ENCODE measurements at regions not wholly inside any gene's neighbourhood (a gene's known extent, or its start where the extent isn't known, plus 50 kb on each side); places are given as distances from the start of the nearest gene placed in this dataset.

DNA sequence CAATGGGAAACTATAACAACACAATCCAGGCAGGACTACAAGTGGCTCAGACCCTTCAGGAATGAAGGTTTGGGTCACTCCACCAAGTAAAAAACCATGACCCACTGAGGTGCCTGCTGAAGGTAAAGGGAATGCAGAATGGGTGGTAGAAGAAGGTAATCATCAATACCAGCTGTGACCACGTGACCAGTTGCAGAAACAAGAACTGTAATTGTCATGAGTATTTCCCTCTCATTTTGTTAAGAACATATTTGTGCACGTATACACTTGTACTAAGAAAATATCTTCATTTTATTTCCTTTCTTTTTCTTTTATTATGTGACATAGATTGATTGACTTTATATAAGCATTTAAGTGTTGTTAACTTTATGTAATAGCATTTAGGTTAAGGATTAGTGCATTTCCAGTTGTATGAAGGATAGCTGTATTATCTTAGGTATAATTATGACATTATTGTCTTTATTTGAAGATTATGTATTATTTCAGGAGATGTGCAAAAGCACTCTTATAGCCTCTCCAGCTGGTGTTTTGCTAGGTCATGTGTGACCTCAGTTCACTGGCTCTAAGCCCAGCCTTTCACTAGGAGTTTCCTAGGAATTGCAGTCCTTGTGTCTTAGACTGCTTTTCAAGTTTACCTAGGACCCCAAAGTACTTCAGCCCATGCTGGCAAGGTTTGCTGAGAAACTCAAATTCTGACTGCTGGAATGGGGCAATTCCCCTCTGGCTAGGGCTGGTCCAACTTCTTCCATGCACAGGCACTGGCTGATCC lies 125.7 kb upstream of the DPP10 start:
- H3K79me2 ChIP-seq (ENCODE audit: low read length) = no peaks in the 10 kb centered on the region
- no peak overlapping the region for H3K27ac ChIP-seq (ENCODE audit: low read length)
- no peak overlapping the region for H2AFZ ChIP-seq (ENCODE audit: low read depth, low read length)
- H3K4me3 ChIP-seq (ENCODE audit: low read length) = no peak overlapping the region
- H3K9ac ChIP-seq (ENCODE audit: low read length) = no peak overlapping the region
- no peaks in the 10 kb centered on the region for H3K27me3 ChIP-seq (ENCODE audit: low read depth, low read length)
- H3K36me3 ChIP-seq (replicated peaks; ENCODE audit: low read depth, low read length) = no peaks in the 10 kb centered on the region
- no peak overlapping the region for H3K4me2 ChIP-seq (ENCODE audit: low read length)
- no peak for TF ChIP-seq EZH2phosphoT487 (IDR thresholded peaks at IDR 0.05; ENCODE audit: low read depth)
- TF ChIP-seq, protein P1, sequence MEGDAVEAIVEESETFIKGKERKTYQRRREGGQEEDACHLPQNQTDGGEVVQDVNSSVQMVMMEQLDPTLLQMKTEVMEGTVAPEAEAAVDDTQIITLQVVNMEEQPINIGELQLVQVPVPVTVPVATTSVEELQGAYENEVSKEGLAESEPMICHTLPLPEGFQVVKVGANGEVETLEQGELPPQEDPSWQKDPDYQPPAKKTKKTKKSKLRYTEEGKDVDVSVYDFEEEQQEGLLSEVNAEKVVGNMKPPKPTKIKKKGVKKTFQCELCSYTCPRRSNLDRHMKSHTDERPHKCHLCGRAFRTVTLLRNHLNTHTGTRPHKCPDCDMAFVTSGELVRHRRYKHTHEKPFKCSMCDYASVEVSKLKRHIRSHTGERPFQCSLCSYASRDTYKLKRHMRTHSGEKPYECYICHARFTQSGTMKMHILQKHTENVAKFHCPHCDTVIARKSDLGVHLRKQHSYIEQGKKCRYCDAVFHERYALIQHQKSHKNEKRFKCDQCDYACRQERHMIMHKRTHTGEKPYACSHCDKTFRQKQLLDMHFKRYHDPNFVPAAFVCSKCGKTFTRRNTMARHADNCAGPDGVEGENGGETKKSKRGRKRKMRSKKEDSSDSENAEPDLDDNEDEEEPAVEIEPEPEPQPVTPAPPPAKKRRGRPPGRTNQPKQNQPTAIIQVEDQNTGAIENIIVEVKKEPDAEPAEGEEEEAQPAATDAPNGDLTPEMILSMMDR (IDR thresholded peaks at IDR 0.05; ENCODE audit: low read depth, low read length) = no peak
- no peaks in the 10 kb centered on the region for H4K20me1 ChIP-seq (ENCODE audit: insufficient read depth, low read length)
- H3K9me3 ChIP-seq (ENCODE audit: insufficient read depth, low read length) = no peaks in the 10 kb centered on the region
- no peaks in the 10 kb centered on the region for H3K4me1 ChIP-seq (ENCODE audit: low read length)

DNA sequence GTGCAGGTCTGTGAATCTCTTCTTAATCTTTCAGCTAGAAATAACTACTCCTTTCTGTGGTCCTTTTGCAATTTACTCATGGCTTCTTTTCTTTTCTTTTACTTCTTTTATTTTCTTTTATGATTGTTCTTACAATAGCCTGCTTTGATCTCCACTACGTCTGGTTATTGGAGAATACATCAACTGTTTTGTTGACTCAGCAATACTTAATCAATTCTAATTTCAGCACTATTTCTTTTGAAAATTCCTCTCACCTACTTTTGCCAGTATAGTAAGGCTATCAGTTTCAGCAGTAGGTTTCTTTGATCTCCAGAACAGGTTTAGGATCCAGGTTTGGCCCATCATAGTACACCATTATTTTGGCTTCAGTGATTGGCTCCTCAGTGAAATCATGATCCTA lies 111.8 kb upstream of the DPP10 start:
- H3K27me3 ChIP-seq (ENCODE audit: low read depth, low read length) = no peaks in the 10 kb centered on the region
- no peak overlapping the region for H3K4me3 ChIP-seq (ENCODE audit: low read length)
- no peaks in the 10 kb centered on the region for H4K20me1 ChIP-seq (ENCODE audit: insufficient read depth, low read length)
- no peaks in the 10 kb centered on the region for H3K4me1 ChIP-seq (ENCODE audit: low read length)
- H2AFZ ChIP-seq (ENCODE audit: low read depth, low read length) = no peak overlapping the region
- no peak overlapping the region for H3K27ac ChIP-seq (ENCODE audit: low read length)
- TF ChIP-seq EZH2phosphoT487 (IDR thresholded peaks at IDR 0.05; ENCODE audit: low read depth) = no peak
- TF ChIP-seq, protein P1 (IDR thresholded peaks at IDR 0.05; ENCODE audit: low read depth, low read length) = no peak
- H3K4me2 ChIP-seq (ENCODE audit: low read length) = no peak overlapping the region
- no peaks in the 10 kb centered on the region for H3K9me3 ChIP-seq (ENCODE audit: insufficient read depth, low read length)
- no peaks in the 10 kb centered on the region for H3K79me2 ChIP-seq (ENCODE audit: low read length)
- no peaks in the 10 kb centered on the region for H3K36me3 ChIP-seq (replicated peaks; ENCODE audit: low read depth, low read length)
- H3K9ac ChIP-seq (ENCODE audit: low read length) = no peak overlapping the region

DNA sequence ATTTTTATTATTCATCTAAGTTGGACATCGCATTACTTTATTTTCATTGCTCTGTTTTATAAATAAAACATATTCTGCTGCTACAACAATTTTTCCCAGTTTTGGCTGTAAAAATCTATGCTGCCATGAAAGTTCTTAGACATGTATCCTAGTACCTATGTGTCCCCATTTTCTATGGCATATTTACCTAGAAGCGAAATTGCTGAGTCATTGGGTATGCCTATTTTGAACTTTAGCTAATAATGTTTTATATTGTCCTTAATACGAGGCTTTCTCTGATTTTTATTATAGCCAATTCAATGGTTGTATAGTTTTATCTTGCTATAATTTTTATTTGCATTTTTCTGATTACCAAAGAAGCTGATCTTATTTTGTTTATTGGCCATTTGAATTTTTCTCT lies 110.5 kb upstream of the DPP10 start:
- Histone ChIP-seq H3K4me2 (ENCODE audit: low read length) (no peak overlapping the region), H2AFZ (ENCODE audit: low read depth, low read length) (no peak overlapping the region), H4K20me1 (ENCODE audit: insufficient read depth, low read length) (no peaks in the 10 kb centered on the region), H3K36me3 (replicated peaks; ENCODE audit: low read depth, low read length) (no peaks in the 10 kb centered on the region), H3K9ac (ENCODE audit: low read length) (no peak overlapping the region), H3K4me1 (ENCODE audit: low read length) (no peaks in the 10 kb centered on the region), H3K9me3 (ENCODE audit: insufficient read depth, low read length) (no peaks in the 10 kb centered on the region), H3K79me2 (ENCODE audit: low read length) (no peaks in the 10 kb centered on the region), H3K27ac (ENCODE audit: low read length) (no peak overlapping the region), H3K27me3 (ENCODE audit: low read depth, low read length) (no peaks in the 10 kb centered on the region), H3K4me3 (ENCODE audit: low read length) (no peak overlapping the region)
- TF ChIP-seq, protein P1 (IDR thresholded peaks at IDR 0.05; ENCODE audit: low read depth, low read length) = no peak
- no peak for TF ChIP-seq EZH2phosphoT487 (IDR thresholded peaks at IDR 0.05; ENCODE audit: low read depth)

DNA sequence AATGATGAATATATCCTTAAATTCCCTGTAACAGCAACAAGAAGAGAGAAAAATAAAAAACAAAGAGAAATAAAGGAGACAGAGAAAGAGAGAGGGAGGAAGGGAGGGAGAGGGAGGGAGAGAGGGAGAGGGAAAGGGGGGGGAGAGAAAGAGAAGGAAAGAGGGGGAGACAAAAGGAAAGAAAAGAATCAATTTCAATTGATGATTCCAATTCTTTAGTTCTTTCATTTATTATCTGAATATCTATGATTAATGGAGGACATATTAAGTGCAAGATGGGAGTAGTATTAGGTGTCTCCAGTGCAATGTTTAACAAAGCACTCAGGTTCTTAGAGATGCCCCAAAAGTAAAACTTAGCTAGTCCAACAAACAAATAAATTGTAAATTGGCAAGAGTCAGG lies 97.2 kb upstream of the DPP10 start:
- no peak for TF ChIP-seq EZH2phosphoT487 (IDR thresholded peaks at IDR 0.05; ENCODE audit: low read depth)
- TF ChIP-seq, protein P1 (IDR thresholded peaks at IDR 0.05; ENCODE audit: low read depth, low read length) = no peak

More for the DNA sequence above, 97.2 kb upstream of the DPP10 start:
- H3K4me1 ChIP-seq (ENCODE audit: low read length) = no peaks in the 10 kb centered on the region
- H3K9ac ChIP-seq (ENCODE audit: low read length) = no peak overlapping the region
- no peaks in the 10 kb centered on the region for H3K36me3 ChIP-seq (replicated peaks; ENCODE audit: low read depth, low read length)
- no peak overlapping the region for H3K4me3 ChIP-seq (ENCODE audit: low read length)
- H3K4me2 ChIP-seq (ENCODE audit: low read length) = no peak overlapping the region
- H3K9me3 ChIP-seq (ENCODE audit: insufficient read depth, low read length) = no peaks in the 10 kb centered on the region
- no peaks in the 10 kb centered on the region for H3K27me3 ChIP-seq (ENCODE audit: low read depth, low read length)
- no peaks in the 10 kb centered on the region for H4K20me1 ChIP-seq (ENCODE audit: insufficient read depth, low read length)
- no peak overlapping the region for H3K27ac ChIP-seq (ENCODE audit: low read length)
- no peaks in the 10 kb centered on the region for H3K79me2 ChIP-seq (ENCODE audit: low read length)
- H2AFZ ChIP-seq (ENCODE audit: low read depth, low read length) = no peak overlapping the region

Data from OCI-LY3 (cell line).